Inflammatory macrophage treated with lipopolysaccharide for 1 hour (primary cell): ENCODE measurements at regions not wholly inside any gene's neighbourhood (a gene's known extent, or its start where the extent isn't known, plus 50 kb on each side); places are given as distances from the start of the nearest gene placed in this dataset.
"Not testable (repeated sequence)": the region's sequence is repeated elsewhere in the genome, so short reads cannot be mapped to it uniquely, and the experiment has no call there.

Source experiments
- DNase-seq, 2 donors: peaks; one replicate each; pipeline ENCODE4 v3.0.0-alpha.2; 2020 to 2022

GRCh38 chr19:20482721-20483120 is 82.9 kb downstream of the ZNF737 start:
- DNase-seq, result no peak

GRCh38 chr19:20481736-20482135 is 83.8 kb downstream of the ZNF737 start:
- no peak for DNase-seq

GRCh38 chr19:20479483-20479882 is 86.1 kb downstream of the ZNF737 start:
- no peak for DNase-seq

GRCh38 chr19:20478936-20479335 is 86.6 kb downstream of the ZNF737 start:
- DNase-seq, result no peak

GRCh38 chr19:20472854-20473253 is 92.7 kb downstream of the ZNF737 start:
- no peak for DNase-seq

- DNase-seq, result no peak
These were observed 94.2 kb downstream of the ZNF737 start for GRCh38 chr19:20471431-20471830.

- DNase-seq, result no peak
These were observed 95.0 kb downstream of the ZNF737 start for GRCh38 chr19:20470345-20471135.

- not testable (repeated sequence) for DNase-seq
These were observed 99.0 kb downstream of the ZNF737 start for GRCh38 chr19:20466638-20466990.

- not testable (repeated sequence) for DNase-seq
These were observed 99.5 kb downstream of the ZNF737 start for GRCh38 chr19:20465922-20466637.

GRCh38 chr19:20453425-20453935 is 112.1 kb downstream of the ZNF737 start:
- DNase-seq, result no peak

GRCh38 chr19:20444202-20444885 is 121.2 kb downstream of the ZNF737 start:
- DNase-seq, result no peak

GRCh38 chr19:20432266-20432842 is 133.2 kb downstream of the ZNF737 start:
- not testable (repeated sequence) for DNase-seq

- DNase-seq, result no peak
These were observed 133.8 kb downstream of the ZNF737 start for GRCh38 chr19:20431826-20432225.

GRCh38 chr19:20423381-20424197 is 142.0 kb downstream of the ZNF737 start:
- peak; percentile 40 to 73 for DNase-seq

- DNase-seq, result no peak
These were observed 143.1 kb downstream of the ZNF737 start for GRCh38 chr19:20422216-20423205.

GRCh38 chr19:20416661-20417060 is 148.9 kb downstream of the ZNF737 start:
- DNase-seq, result no peak

- DNase-seq, result no peak
These were observed 151.5 kb downstream of the ZNF737 start for GRCh38 chr19:20414120-20414519.

GRCh38 chr19:20413705-20414104 is 151.9 kb downstream of the ZNF737 start:
- DNase-seq, result no peak

GRCh38 chr19:20412846-20413245 is 152.7 kb downstream of the ZNF737 start:
- DNase-seq, result no peak

- no peak for DNase-seq
These were observed 168.3 kb downstream of the ZNF737 start for GRCh38 chr19:20397292-20397691.

GRCh38 chr19:20388706-20389225 is 176.8 kb downstream of the ZNF737 start:
- DNase-seq, result no peak
